ENCODE measurements at regions not wholly inside any gene's neighbourhood (a gene's known extent, or its start where the extent isn't known, plus 50 kb on each side); places are given as distances from the start of the nearest gene placed in this dataset.

GRCh38 chr21:28602546-28602945 is 390.1 kb downstream of the LTN1 start:
- no peak for TF ChIP-seq CTCF (IDR thresholded peaks at IDR 0.05; ENCODE audit: control extremely low read depth, extremely low read depth)
- no peaks in the 10 kb centered on the region for H3K27me3 ChIP-seq (ENCODE audit: control insufficient read depth in 3 of 3, insufficient read depth in 3 of 3, low read length in 2 of 3)
- ATAC-seq (ENCODE audit: insufficient read depth, low FRiP score), result no peak

GRCh38 chr21:28598214-28598613 is 394.5 kb downstream of the LTN1 start:
- H3K27ac ChIP-seq (ENCODE audit: low read depth in 1 of 2, low read length in 1 of 2), result no peak overlapping the region
- H3K9ac ChIP-seq (ENCODE audit: insufficient read depth in 1 of 2, low read length in 2 of 2), result no peak overlapping the region
- WGBS, 2 donors, result 89 to 93% methylated on average over 3 of the region's 3 CpGs
- no peak for TF ChIP-seq CTCF (IDR thresholded peaks at IDR 0.05; ENCODE audit: control extremely low read depth, extremely low read depth)
- H3K4me3 ChIP-seq, result no peak overlapping the region
- H3K36me3 ChIP-seq (ENCODE audit: control insufficient read depth in 4 of 4, insufficient read depth in 4 of 4, low read length in 4 of 4), result no peaks in the 10 kb centered on the region
- no peak for DNase-seq
- peaks cover 0 to 11% (median 0%) of the 10 kb centered on the region in 5 donors for H3K4me1 ChIP-seq (ENCODE audit: control insufficient read depth in 5 of 5, insufficient read depth in 5 of 5, low read length in 5 of 5)
- H3K27me3 ChIP-seq (ENCODE audit: control insufficient read depth in 3 of 3, insufficient read depth in 3 of 3, low read length in 2 of 3), result no peaks in the 10 kb centered on the region
- no peak for ATAC-seq (ENCODE audit: insufficient read depth, low FRiP score)
- H3K9me3 ChIP-seq (ENCODE audit: control insufficient read depth in 4 of 4, insufficient read depth in 3 of 4, low read length in 3 of 4), result peaks cover 0 to 10% (median 3%) of the 10 kb centered on the region in 4 donors

More at GRCh38 chr21:28602546-28602945, 390.1 kb downstream of the LTN1 start:
- Histone ChIP-seq H3K36me3 (ENCODE audit: control insufficient read depth in 4 of 4, insufficient read depth in 4 of 4, low read length in 4 of 4) (no peaks in the 10 kb centered on the region), H3K4me3 (no peak overlapping the region), H3K9me3 (ENCODE audit: control insufficient read depth in 4 of 4, insufficient read depth in 3 of 4, low read length in 3 of 4) (peaks cover 0 to 12% (median 3%) of the 10 kb centered on the region in 4 donors), H3K9ac (ENCODE audit: insufficient read depth in 1 of 2, low read length in 2 of 2) (no peak overlapping the region), H3K4me1 (ENCODE audit: control insufficient read depth in 5 of 5, insufficient read depth in 5 of 5, low read length in 5 of 5) (peaks cover 0 to 9% (median 0%) of the 10 kb centered on the region in 5 donors), H3K27ac (ENCODE audit: low read depth in 1 of 2, low read length in 1 of 2) (no peak overlapping the region)
- DNase-seq, result no peak

- no peaks in the 10 kb centered on the region for H3K9me3 ChIP-seq (ENCODE audit: control insufficient read depth in 4 of 4, insufficient read depth in 3 of 4, low read length in 3 of 4)
- no peaks in the 10 kb centered on the region for H3K27me3 ChIP-seq (ENCODE audit: control insufficient read depth in 3 of 3, insufficient read depth in 3 of 3, low read length in 2 of 3)
- DNase-seq (no peak), ATAC-seq (ENCODE audit: insufficient read depth, low FRiP score) (no peak)
- no peak overlapping the region for H3K9ac ChIP-seq (ENCODE audit: insufficient read depth in 1 of 2, low read length in 2 of 2)
- 70 to 72% methylated on average over 6 of the region's 6 CpGs for WGBS, 2 donors
- H3K4me3 ChIP-seq, result no peak overlapping the region
- H3K4me1 ChIP-seq (ENCODE audit: control insufficient read depth in 5 of 5, insufficient read depth in 5 of 5, low read length in 5 of 5), result peaks cover 0 to 3% (median 0%) of the 10 kb centered on the region in 5 donors
- no peaks in the 10 kb centered on the region for H3K36me3 ChIP-seq (ENCODE audit: control insufficient read depth in 4 of 4, insufficient read depth in 4 of 4, low read length in 4 of 4)
- TF ChIP-seq CTCF (IDR thresholded peaks at IDR 0.05; ENCODE audit: control extremely low read depth, extremely low read depth), result no peak
- H3K27ac ChIP-seq (ENCODE audit: low read depth in 1 of 2, low read length in 1 of 2), result no peak overlapping the region
Measured at GRCh38 chr21:28592205-28592865, 400.3 kb downstream of the LTN1 start.

DNA sequence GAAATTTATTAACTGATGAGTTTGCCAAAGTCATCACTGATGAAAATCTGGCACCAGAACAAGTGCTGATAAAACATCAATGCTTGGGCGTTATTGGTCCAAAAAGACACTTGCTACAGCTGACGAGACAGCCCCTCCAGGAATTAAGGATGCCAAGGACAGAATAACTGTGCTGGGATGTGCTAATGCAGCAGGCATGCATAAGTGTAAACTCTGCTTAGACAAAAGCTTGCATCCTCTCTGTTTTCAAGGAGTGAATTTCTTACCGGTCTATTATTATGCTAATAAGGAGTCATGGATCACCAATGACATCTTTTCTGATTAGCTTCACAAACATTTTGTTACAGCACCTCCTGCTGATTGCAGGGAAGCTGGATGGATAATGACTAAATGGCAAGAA is 402.0 kb downstream of the LTN1 start:
- DNase-seq (no peak), ATAC-seq (ENCODE audit: insufficient read depth, low FRiP score) (no peak)
- H3K27ac ChIP-seq (ENCODE audit: low read depth in 1 of 2, low read length in 1 of 2), result no peak overlapping the region
- no peak for TF ChIP-seq CTCF (IDR thresholded peaks at IDR 0.05; ENCODE audit: control extremely low read depth, extremely low read depth)
- H3K36me3 ChIP-seq (ENCODE audit: control insufficient read depth in 4 of 4, insufficient read depth in 4 of 4, low read length in 4 of 4), result no peaks in the 10 kb centered on the region
- no peak overlapping the region for H3K9ac ChIP-seq (ENCODE audit: insufficient read depth in 1 of 2, low read length in 2 of 2)
- 69 to 81% methylated on average over 3 of the region's 3 CpGs for WGBS, 2 donors
- no peaks in the 10 kb centered on the region for H3K9me3 ChIP-seq (ENCODE audit: control insufficient read depth in 4 of 4, insufficient read depth in 3 of 4, low read length in 3 of 4)
- no peaks in the 10 kb centered on the region for H3K27me3 ChIP-seq (ENCODE audit: control insufficient read depth in 3 of 3, insufficient read depth in 3 of 3, low read length in 2 of 3)
- no peaks in the 10 kb centered on the region for H3K4me1 ChIP-seq (ENCODE audit: control insufficient read depth in 5 of 5, insufficient read depth in 5 of 5, low read length in 5 of 5)
- no peak overlapping the region for H3K4me3 ChIP-seq

Data from lung (tissue), 11 donors.